ENCODE measurements at regions not wholly inside any gene's neighbourhood (a gene's known extent, or its start where the extent isn't known, plus 50 kb on each side); places are given as distances from the start of the nearest gene placed in this dataset.

DNA sequence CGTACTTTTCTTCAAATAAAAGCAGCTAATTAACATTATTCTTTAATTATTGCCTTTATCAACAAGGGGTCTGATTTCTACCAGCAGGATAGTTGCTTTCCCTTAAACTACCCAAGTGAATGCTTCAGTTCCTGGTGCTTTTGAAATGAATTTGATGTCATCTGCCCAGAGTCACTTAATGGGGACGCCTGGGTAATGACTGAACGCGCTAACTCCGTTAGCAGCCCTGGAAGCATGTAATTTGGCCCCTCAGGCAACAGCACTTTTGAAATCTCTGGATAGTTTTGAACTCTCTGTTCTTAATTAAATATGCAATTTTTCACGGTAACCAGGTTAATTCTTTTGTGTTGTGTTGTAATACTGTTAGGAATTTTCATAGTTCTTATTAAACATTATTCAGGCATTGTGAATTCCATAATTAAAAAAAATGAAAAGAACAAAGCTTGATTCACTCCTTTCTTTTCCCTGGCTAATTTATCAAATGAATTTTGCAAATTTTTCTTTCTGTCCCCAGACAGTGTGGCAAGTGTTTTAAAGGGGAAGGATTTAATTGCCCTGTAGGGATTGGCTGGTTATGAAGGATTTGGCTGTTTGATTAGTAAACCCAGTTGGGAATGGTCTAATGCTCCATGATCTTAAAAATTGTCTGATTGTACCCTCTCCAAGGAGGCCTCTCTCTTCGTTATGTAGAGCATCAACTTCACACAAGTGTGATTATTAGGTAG, 137.5 kb upstream of the MYL2 start:
- Histone ChIP-seq H3K27ac (replicated peaks) (peak overlapping the region; percentile 64), H3K4me3 (replicated peaks; ENCODE audit: insufficient read depth, low read length) (no peak overlapping the region), H3K27me3 (ENCODE audit: insufficient read depth, poor library complexity, severe bottlenecking) (no peaks in the 10 kb centered on the region)
- TF ChIP-seq SPI1 (IDR thresholded peaks at IDR 0.05; ENCODE audit: borderline replicate concordance, low read depth): no peak
- TF ChIP-seq, protein P1, sequence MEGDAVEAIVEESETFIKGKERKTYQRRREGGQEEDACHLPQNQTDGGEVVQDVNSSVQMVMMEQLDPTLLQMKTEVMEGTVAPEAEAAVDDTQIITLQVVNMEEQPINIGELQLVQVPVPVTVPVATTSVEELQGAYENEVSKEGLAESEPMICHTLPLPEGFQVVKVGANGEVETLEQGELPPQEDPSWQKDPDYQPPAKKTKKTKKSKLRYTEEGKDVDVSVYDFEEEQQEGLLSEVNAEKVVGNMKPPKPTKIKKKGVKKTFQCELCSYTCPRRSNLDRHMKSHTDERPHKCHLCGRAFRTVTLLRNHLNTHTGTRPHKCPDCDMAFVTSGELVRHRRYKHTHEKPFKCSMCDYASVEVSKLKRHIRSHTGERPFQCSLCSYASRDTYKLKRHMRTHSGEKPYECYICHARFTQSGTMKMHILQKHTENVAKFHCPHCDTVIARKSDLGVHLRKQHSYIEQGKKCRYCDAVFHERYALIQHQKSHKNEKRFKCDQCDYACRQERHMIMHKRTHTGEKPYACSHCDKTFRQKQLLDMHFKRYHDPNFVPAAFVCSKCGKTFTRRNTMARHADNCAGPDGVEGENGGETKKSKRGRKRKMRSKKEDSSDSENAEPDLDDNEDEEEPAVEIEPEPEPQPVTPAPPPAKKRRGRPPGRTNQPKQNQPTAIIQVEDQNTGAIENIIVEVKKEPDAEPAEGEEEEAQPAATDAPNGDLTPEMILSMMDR (IDR thresholded peaks at IDR 0.05; ENCODE audit: insufficient read depth, low read length): no peak
- TF ChIP-seq, protein P2, sequence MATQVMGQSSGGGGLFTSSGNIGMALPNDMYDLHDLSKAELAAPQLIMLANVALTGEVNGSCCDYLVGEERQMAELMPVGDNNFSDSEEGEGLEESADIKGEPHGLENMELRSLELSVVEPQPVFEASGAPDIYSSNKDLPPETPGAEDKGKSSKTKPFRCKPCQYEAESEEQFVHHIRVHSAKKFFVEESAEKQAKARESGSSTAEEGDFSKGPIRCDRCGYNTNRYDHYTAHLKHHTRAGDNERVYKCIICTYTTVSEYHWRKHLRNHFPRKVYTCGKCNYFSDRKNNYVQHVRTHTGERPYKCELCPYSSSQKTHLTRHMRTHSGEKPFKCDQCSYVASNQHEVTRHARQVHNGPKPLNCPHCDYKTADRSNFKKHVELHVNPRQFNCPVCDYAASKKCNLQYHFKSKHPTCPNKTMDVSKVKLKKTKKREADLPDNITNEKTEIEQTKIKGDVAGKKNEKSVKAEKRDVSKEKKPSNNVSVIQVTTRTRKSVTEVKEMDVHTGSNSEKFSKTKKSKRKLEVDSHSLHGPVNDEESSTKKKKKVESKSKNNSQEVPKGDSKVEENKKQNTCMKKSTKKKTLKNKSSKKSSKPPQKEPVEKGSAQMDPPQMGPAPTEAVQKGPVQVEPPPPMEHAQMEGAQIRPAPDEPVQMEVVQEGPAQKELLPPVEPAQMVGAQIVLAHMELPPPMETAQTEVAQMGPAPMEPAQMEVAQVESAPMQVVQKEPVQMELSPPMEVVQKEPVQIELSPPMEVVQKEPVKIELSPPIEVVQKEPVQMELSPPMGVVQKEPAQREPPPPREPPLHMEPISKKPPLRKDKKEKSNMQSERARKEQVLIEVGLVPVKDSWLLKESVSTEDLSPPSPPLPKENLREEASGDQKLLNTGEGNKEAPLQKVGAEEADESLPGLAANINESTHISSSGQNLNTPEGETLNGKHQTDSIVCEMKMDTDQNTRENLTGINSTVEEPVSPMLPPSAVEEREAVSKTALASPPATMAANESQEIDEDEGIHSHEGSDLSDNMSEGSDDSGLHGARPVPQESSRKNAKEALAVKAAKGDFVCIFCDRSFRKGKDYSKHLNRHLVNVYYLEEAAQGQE (IDR thresholded peaks at IDR 0.05; ENCODE audit: insufficient replicate concordance, low read depth): no peak
- TF ChIP-seq GABPA (IDR thresholded peaks at IDR 0.05; ENCODE audit: low read depth): no peak
- no peak for TF ChIP-seq POLR2AphosphoS5 (IDR thresholded peaks at IDR 0.05; ENCODE audit: low read depth)
- no peak for DNase-seq (ENCODE audit: low read depth in 1 of 2, low spot score in 1 of 2)

DNA sequence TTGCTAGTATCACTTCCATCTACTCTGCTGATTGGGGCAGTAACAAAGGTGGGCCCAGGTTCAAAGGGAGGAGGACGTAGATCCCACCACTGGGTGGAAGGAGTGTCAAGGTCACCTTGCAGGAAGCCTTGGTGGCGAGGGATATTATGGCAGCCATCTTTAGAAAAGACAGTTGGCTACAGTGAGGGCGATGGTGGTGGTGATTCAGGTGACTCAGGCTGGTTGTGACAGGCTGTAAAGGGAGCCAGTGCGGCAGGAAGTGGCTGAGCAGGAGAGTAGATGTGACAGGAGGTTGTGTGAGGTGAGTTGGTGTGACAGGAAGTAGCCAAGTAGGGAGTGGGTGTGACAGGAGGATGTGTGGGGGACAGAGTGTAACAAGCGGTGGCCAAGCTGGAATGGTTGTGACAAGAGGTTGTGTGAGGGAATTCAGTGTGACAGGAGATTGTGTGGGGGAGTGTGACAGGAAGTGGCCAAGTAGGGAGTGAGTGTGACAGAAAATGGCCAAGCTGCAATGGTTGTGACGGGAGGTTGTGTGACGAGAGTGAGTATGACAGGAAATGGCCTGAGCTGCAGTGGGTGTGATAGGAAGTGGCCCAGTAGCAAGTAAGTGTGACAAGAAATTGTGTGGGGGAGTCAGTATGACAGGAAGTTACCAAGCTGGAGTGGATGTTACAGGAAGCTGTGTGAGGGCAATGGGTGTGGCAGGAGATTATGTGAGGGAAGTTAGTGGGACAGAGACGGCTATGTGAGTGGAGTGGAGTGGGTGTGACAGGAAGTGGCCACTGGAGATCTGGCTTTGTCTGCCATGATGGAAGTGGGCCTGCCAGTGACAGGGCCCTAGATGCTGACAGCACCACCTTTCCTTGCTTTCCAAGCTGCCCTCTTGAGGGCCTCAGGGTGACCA, 136.5 kb upstream of the MYL2 start:
- Histone ChIP-seq H3K27ac (replicated peaks) (peak overlapping the region; percentile 64), H3K27me3 (ENCODE audit: insufficient read depth, poor library complexity, severe bottlenecking) (no peaks in the 10 kb centered on the region), H3K4me3 (replicated peaks; ENCODE audit: insufficient read depth, low read length) (no peak overlapping the region)
- TF ChIP-seq GABPA (IDR thresholded peaks at IDR 0.05; ENCODE audit: low read depth): peak; percentile 75
- peak; percentile 52; the same call in 1 of the 2 replicates for TF ChIP-seq SPI1 (IDR thresholded peaks at IDR 0.05; ENCODE audit: borderline replicate concordance, low read depth)
- peak; percentile 56 for TF ChIP-seq POLR2AphosphoS5 (IDR thresholded peaks at IDR 0.05; ENCODE audit: low read depth)
- TF ChIP-seq, protein P1 (IDR thresholded peaks at IDR 0.05; ENCODE audit: insufficient read depth, low read length): no peak
- peak; percentile 83 to 84 for DNase-seq (ENCODE audit: low read depth in 1 of 2, low spot score in 1 of 2)

DNA sequence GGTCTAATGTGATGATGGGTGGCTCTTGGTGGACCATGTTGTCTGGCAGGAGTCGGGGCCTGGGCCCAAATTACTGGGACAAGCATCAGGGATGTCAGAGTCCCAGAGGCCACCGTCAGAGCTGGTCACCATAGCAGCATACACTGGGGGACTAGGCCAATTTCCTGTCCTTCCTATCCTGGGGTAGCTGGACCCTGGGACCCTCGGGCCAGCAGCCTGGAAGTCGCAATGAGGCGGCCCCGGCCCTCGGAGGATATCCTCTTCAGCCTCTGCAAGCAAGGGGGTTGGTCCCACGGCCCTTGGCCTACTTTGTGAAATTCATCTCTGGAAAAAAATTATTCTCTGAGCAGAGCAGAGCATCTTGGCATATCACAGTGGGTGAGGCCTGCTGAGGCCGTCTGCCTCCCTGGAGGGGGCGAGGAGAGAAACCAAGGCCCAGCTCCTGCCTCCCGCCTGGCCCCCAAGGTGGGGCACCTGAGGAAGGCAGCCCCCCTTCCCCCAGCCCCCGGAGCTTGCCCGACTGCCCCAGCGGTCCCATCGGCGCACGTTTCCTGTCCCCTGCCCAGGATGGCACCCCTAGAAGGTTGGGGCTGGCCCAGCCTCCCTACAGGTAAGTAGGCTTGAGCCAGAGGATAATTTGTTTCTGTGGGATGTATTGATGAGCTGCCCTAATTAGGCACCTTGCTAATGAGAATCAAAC, 135.0 kb upstream of the MYL2 start:
- no peak for DNase-seq (ENCODE audit: low read depth in 1 of 2, low spot score in 1 of 2)
- Histone ChIP-seq H3K27ac (replicated peaks) (no peak overlapping the region), H3K4me3 (replicated peaks; ENCODE audit: insufficient read depth, low read length) (no peak overlapping the region), H3K27me3 (ENCODE audit: insufficient read depth, poor library complexity, severe bottlenecking) (no peaks in the 10 kb centered on the region)
- TF ChIP-seq POLR2AphosphoS5 (IDR thresholded peaks at IDR 0.05; ENCODE audit: low read depth): no peak
- TF ChIP-seq, protein P1 (IDR thresholded peaks at IDR 0.05; ENCODE audit: insufficient read depth, low read length): no peak
- no peak for TF ChIP-seq SPI1 (IDR thresholded peaks at IDR 0.05; ENCODE audit: borderline replicate concordance, low read depth)
- no peak for TF ChIP-seq GABPA (IDR thresholded peaks at IDR 0.05; ENCODE audit: low read depth)
- TF ChIP-seq, protein P2 (IDR thresholded peaks at IDR 0.05; ENCODE audit: insufficient replicate concordance, low read depth): no peak

Data from HL-60 (cell line).